TTC549 (cell line): ENCODE measurements at regions not wholly inside any gene's neighbourhood (a gene's known extent, or its start where the extent isn't known, plus 50 kb on each side); places are given as distances from the start of the nearest gene placed in this dataset.

Source experiments
- FAIRE-seq: peaks from 2 replicates; lab custom pipeline; 2012; peaks lifted over from hg19 to GRCh38; lab: Jason Lieb, UNC

- FAIRE-seq = no peak
Measured at GRCh38 chr10:60664859-60665258, 113.4 kb upstream of the CDK1 start.

- no peak for FAIRE-seq
Measured at GRCh38 chr10:60663850-60664249, 114.4 kb upstream of the CDK1 start.

GRCh38 chr10:60662917-60663614 is 115.2 kb upstream of the CDK1 start:
- no peak for FAIRE-seq

GRCh38 chr10:60661637-60662036 is 116.6 kb upstream of the CDK1 start:
- FAIRE-seq = no peak

GRCh38 chr10:60660625-60661024 is 117.7 kb upstream of the CDK1 start:
- no peak for FAIRE-seq

GRCh38 chr10:60654813-60655464 is 123.3 kb upstream of the CDK1 start:
- FAIRE-seq = no peak

- FAIRE-seq = no peak
Measured at GRCh38 chr10:60652628-60653027, 125.7 kb upstream of the CDK1 start.

GRCh38 chr10:60650378-60650800 is 127.9 kb upstream of the CDK1 start:
- FAIRE-seq = no peak

GRCh38 chr10:60649485-60650377 is 128.5 kb upstream of the CDK1 start:
- FAIRE-seq = no peak

- no peak for FAIRE-seq
Measured at GRCh38 chr10:60648761-60649160, 129.5 kb upstream of the CDK1 start.

- FAIRE-seq = peak; percentile 92
Measured at GRCh38 chr10:60646966-60647796, 131.1 kb upstream of the CDK1 start.

- FAIRE-seq = no peak
Measured at GRCh38 chr10:60645980-60646379, 132.3 kb upstream of the CDK1 start.

- FAIRE-seq = no peak
Measured at GRCh38 chr10:60644436-60645130, 133.7 kb upstream of the CDK1 start.

- FAIRE-seq = no peak
Measured at GRCh38 chr10:60643874-60644273, 134.4 kb upstream of the CDK1 start.

- FAIRE-seq = no peak
Measured at GRCh38 chr10:60629332-60629731, 148.9 kb upstream of the CDK1 start.

GRCh38 chr10:60627778-60628748 is 150.2 kb upstream of the CDK1 start:
- no peak for FAIRE-seq

- no peak for FAIRE-seq
Measured at GRCh38 chr10:60626037-60626436, 152.2 kb upstream of the CDK1 start.

GRCh38 chr10:60623627-60624026 is 154.7 kb upstream of the CDK1 start:
- FAIRE-seq = no peak

- FAIRE-seq = no peak
Measured at GRCh38 chr10:60621018-60621417, 157.3 kb upstream of the CDK1 start.

- no peak for FAIRE-seq
Measured at GRCh38 chr10:60618861-60619260, 159.4 kb upstream of the CDK1 start.
